Stimulated activated CD4-positive, alpha-beta T cell treated with anti-CD3 and anti-CD28 coated beads, TNF-alpha, amount 100 ng/mL, for 1 hour (primary cell): ENCODE measurements at regions not wholly inside any gene's neighbourhood (a gene's known extent, or its start where the extent isn't known, plus 50 kb on each side); places are given as distances from the start of the nearest gene placed in this dataset.

Experiments
- DNase-seq, 3 donors: peaks; one replicate each; pipeline ENCODE4 v3.0.0-alpha.2; 2020; ENCODE audit warnings: low read depth in 3 of 3, low spot score in 1 of 3

DNA sequence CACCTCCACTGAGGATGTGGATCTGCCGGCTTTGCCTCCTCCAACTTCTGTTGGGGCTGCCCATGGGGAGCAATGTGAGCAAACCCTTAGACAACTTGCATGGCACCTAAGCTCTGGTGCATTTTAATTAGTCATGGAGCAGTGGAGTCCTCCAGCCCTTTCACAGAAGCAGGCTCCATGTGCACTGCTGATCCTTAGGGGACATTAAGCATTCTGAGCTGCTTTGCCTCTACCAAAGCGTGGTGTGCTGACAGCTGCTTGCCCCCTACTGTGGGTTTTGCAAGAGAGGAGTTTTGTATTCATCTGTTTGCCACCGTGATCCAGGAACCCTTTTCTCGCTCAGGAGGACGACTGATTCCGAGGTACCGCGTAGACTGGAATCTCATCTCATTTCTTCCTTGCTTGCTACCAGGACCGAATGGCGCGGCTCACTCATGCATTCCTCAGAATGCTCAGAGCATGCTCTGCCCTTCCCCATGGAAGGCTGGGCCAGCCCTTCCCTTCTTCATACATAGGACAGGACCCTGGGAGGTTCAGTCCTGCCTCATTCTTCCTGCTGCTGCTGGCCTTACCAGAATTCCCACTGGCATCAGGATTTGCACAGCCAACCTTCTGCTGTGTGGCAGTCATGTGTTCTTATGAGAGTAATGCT lies 432.5 kb downstream of the GADD45G start:
- no peak for DNase-seq

DNA sequence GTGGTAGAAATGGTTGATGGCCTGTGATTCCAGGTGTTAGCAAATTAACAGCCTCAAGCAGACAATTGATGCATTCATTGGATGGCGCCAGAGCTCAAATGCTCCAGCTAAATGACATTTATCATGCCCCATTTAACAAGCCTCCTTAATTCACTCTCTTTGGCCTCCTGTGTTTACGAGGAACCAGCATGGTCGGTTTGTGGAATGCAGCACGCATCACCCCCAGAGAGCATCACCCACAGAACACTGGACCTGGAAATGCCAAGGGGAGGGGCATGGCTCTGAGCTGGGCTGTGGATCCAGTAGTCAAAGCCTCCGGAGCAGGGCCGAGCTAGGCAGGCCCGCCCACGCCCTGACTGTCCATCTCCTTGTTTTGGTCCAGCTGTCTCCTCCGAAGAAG lies 434.0 kb downstream of the GADD45G start:
- DNase-seq, result no peak

DNA sequence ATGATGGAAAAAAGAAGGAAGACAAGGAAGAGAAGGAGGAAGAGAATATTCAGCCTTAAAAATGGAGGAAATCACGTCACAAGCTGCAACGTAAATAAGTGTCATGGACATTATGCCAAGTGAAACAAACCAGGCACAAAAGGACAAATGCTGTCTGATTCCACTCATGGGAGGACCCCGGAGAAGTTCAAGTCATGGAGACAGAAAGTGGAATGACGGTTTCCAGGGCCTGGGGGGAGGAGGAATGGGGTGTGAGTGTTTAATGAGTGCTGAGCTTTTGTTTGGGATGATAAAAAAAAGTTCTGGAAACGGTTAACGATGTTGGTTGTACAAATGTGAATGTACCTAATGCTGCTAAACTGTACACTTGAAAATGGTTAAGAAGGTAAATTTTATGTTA lies 439.5 kb downstream of the GADD45G start:
- no peak for DNase-seq

DNA sequence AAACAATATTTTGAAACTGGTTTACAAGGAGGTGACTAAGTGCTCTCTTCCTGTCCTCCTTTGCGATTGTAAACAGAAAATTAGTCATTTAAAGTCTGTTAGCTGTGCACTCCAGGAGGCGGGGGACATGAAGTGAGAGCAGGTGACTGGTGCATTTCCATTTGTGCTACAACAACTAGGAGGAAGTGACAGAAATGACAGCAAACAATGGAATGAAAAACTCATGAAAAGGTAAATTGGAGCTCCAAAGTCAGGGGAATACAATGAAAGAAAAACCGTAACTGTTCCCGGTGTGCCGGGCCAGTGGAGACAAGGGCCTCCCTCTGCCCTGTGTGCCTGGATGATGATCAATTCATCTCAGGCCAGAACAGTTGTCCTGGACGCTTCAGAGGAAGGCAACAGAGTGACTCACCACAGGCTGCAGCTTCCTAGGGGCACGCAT lies 439.9 kb downstream of the GADD45G start:
- DNase-seq, result no peak

DNA sequence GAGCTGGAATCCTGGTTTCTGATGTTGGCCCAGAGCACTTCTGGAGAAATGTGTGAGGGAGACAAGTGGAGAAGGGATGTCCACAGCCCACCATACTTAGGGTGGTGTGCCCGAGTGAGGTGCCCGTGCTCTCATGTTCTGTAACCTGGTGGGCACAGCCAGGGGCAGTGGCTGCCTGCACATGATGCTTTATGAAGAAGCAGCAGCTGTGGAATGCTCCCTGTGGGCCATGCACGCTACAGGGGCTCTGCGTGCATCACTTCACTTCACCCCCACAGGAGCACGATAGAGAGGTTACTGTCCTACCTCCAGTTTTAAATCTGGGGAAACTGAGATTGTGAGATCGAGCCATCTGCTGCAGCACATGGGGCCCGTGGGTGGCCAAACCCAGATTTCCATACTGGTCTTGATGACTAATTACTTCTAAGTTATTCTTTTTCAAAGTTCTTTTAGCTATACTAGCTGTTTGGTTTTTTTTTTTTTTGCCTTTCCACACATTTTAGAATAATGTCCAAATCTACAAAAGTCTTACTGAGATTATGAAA lies 441.6 kb downstream of the GADD45G start:
- no peak for DNase-seq

DNA sequence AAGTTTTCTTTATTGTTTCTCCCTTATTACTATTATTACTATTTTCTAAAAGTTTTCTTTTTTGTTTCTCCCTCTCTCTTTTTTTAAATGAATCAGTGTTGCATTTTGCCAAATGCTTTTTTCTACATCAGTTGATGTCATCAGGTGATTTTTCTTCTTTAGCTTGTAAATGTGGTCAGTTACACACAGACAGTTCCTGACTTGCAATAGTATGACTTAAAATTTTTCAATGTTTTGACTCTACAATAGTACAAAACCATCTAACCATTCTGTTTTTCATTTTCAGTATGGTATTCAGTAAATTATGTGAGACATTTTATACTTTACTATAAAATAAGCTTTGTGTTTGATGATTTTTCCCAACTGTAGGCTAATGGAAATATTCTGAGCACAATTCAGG lies 443.0 kb downstream of the GADD45G start:
- no peak for DNase-seq

DNA sequence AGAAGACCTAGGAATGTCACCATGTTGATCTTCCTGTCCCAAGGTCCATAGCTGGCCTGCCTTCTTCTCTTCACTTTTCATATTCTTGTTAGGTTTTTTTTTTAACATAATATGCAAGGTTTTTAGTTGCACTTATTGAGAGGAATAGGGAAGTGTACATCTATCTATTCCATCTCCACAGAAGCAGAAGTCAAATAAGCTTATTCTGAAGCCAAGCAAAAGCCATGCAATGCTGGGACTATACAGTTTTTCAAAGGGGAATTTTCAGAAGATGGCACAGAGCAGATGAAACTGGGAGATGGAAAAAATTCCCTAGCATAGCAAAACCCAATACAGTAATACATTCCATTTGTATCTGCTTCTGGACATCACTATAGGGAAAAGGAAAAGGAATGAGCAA lies 447.6 kb downstream of the GADD45G start:
- no peak for DNase-seq

DNA sequence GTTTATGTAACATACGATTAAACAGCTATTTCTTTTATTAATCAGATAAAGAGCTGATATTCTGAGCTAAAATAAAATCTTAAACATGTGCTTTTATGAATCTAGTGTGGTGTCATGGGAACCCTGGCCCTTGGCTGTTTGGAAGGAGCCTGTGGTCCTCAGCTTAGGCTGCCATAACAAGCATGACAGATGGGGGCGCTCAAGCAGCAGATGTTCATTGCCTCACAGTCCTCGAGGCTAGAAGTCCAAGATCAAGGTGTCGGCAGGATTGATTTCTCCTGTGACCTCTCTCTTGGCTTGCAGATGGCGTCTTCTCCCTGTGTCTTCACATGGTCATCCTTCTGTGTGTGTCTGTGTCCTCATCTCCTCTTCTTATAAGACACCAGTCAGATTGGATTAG lies 448.2 kb downstream of the GADD45G start:
- DNase-seq, result no peak

DNA sequence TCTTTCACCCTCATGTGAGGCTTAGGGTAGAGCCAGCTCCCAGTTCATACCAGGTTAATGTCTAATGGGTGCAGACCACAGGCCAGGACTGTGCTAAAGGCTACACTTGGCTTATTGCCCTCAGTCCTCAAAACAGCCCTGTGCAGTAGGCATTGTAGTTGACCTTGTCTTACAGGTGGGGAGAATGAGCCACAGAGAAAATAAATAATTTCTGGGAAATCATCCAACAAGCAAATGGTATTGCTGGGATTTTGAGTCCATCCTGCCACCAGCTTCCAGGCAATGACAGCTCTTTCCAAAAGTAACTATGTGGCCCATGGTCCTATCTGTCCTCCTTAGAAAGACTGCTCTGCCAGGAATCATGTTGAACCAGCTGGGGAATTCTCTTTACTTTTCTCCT lies 450.0 kb downstream of the GADD45G start:
- no peak for DNase-seq

DNA sequence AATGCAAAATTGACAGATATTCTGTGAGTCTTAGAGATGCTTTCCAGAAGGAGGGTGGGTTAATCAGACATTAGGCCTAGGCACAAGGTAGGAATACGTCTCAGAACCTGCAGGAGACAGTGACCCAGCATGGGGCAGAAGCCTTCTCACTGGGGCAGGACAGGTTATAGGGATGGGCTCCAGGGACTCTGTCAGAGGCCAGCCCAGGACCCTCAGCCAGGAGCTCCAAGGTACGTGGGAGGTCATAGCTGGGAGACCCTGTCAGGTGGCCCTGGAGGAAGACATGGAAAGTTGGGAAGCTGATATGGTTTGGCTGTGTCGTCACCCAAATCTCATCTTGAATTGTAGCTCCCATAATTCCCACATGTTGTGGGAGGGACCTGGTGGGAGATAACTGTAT lies 450.4 kb downstream of the GADD45G start:
- DNase-seq, result no peak

DNA sequence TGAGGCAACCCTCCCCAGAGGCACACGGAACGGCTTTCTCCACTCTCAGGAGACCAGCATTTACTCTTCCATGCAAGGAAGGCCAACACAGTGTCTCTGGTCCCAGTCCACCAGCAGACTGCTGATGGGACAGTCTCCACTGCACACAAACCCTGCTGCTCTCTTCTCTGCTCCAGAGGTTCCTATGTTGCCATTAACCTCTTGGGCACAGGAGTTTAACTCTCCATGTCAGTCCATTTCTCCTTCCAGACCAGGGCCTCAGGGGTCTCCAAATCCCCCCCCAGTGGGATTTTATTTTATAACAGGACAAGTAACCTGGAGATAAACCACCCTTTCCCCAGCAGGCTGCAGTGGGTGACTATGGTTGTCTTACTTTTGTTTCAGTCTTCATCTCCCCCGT lies 452.5 kb downstream of the GADD45G start:
- no peak for DNase-seq

DNA sequence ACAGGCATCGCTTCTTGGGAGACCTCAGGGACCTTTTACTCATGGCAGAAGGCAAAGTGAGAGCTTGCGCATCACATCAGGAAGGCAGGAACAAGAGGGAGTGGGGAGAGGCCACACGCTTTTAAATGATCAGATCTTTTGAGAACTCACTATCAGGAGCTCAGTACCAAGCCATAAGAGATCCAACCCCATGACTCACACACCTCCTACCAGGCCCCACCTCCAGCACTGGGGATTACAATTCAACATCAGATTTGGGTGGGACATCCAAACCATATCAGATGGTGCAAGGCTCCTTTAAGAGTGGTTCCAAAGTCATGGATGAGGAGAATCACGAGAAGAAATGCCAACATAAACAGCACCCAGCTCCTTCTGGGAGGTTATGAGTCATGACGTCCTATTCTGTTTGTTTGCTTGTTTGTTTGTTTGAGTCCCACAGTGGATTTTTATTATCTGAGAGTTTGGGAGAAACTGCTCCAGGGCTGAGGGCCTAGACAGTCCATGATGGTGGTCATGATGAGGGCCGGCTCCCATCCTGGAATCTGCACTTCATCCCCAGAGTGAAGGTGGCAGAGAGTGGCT lies 453.5 kb downstream of the GADD45G start:
- no peak for DNase-seq

DNA sequence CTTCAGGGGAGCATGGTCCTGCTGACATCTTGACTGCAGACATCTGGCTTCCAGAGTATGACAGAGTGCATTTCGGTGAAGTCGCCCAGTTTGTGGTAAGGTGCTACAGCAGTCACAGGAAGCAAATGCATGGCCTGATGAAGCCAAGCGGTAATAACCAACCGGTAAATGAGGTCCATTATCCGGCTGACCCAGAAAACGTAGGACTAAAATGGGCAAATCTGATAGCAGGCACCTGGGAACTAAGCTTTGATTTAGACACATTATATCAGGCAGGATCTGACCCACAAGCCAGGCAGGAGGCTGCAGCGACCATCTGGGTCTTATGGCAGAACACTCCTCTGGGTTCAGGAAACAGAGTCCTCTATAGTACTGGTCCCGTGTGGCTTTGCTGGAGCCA lies 454.6 kb downstream of the GADD45G start:
- no peak for DNase-seq

DNA sequence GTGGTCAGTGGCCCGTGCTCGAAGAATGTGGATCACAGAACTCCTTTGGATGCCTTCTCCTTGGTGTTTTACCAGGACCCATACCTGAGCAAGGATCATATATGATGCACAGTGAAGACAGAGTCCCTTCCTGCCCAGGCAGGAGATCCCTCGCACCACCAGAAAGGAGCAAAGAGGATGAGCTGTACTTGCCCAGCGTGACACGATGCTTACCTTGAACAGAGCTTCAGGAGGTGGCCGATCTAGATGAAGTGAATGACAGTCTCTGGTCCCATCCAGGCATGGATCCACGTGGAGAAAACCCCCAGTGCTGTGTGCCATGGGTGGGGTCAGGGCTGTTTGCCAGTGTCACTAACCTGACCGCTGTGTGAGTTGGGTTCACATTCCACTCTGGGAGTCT lies 455.4 kb downstream of the GADD45G start:
- DNase-seq, result no peak

DNA sequence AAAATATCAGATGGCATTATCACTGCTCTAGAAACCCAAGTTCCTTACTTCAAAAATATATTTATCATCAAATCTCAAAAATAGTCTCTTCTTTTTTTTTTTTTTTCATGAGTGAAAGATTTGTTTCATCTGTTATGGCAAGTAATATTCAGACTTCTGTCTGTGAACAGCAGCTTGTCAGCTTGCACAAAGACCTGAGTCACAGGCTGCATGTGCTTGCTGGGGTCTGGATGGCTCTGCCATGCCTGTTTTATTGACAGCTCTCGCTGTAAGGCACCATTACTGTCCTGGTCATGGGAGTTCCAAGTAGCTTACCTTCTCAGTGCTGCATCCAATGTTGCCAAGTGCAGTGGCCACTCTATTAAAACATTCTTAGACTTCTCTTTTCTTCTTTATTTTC lies 456.4 kb downstream of the GADD45G start:
- DNase-seq, result no peak

DNA sequence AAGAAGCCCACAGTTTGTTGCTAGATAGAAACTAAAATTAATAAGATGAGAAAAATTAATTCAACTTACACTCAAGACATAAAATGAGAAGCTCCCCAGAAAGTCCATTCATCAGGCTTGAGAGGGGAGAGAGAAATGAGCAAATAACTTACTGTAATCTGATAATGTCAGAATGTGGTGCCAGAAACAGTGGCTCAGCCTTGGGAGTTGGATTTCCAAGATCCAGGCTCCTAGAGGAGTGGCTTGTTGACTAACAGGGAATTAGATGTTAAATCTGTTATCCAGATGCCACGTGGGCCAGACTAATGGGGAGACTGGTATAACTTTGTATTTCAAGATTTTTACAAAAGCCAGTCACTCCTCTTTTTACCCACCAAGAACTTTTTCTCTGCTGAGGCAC lies 458.2 kb downstream of the GADD45G start:
- DNase-seq, result no peak

DNA sequence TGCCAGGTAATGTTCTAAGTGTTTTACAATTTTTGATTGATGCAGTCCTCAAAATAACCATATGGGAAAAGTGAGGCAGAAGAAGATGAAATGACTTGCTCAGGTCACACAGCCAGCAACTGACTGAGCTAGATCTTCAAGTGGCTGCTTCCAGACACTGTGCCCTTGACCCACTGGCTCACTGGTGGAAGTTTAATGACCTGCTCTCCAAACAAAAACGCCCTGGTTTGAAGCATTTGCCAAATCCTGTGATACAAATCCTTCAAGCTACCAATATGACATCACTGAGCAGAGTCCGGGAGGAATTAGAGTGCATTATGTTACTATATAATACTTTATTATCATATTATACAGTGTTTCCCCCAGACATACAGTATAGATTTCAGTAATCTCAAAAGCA lies 459.4 kb downstream of the GADD45G start:
- DNase-seq, result no peak

DNA sequence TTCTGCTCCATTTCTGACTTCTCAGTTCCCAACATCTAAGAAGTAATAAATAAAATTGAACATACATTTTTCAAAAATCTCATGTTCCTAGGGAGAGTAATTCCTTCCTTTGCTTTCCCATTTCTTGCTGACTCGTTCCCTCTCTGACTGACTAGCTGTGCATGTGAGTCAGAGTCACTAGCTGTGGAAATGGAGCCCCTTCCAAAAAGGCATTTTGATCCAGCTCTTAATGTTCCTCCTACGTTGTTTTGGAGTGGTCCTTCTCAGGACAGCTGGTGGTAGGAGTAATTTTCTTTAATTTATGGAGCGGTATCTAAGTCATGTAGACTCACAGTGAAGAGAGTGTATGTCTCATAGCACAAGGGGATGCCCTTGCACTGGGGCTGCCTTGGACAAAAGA lies 460.2 kb downstream of the GADD45G start:
- DNase-seq, result no peak

DNA sequence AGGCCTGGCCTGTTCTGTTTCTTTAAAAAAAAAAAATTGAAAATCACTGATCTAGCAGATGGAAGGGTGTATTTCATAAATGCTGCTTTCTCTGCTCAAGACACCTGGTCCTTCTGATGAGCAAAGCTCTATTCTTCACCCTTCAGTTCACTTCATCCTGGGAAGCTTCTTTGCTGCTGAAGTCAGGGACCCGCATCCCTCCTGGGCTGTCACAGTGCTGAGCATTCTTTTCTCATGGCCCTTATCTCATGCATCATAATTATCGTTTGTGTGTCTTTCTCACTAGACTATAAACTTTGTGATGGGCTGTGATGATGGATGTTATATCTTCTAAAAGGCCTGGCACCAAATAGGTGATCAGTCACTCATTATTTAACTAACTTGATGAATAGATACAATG lies 461.0 kb downstream of the GADD45G start:
- no peak for DNase-seq

DNA sequence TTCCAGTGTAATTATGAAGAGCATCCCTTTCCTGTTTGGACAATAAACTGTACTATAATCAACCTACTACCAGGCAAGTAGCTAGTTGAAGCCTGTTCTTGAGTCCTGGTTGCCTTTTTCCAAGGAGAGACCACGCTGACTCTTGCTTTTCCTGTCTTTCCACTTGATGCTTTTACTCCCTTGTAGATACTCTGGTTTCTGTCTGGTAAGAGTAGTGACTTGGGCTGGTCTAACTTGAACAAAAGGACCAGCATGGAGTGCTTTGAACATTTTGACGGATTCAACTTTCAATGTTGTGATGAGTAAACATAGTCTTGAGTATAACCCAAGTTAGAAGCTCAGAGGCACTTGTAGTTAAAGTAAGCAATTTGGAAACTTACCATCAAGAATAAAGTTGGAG lies 464.3 kb downstream of the GADD45G start:
- no peak for DNase-seq

DNA sequence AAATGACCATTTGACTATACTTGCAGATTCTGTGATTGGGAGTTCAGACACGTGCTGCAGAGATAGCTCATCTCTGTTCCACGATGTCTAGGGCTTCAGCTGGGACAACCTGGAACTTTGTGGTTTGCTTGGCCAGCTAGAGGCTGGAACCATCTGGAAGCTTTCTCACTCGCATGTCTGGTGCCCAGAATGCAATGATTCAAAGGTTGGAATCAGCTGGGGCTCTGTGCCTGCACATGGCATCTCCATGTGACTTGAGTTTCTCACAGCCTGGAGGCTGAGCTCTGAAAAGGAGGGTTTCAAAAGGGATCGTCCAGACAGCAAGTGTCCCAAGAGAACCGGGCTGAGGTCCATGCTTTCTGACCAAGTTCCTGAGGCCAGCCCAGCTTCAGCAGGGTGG lies 465.2 kb downstream of the GADD45G start:
- no peak for DNase-seq

DNA sequence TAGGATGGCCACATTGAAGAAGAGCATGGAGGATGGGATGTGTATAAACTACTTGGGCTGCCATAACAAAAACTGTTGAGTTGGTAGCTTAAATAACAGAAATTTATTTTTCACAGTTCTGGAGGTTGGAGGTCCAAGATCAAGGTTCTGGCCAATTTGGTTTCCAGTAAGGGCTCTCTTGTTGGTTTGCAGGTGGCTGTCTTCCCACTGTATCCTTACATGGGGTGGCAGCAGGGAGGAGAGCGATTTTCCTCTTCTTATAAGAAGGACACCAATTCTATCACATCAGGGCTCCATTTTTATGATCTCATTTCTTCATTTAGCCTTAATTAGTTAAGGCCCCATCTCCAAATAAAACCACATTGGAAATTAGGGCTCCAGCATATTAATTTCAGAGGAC lies 465.7 kb downstream of the GADD45G start:
- DNase-seq, result no peak
